Neural progenitor cell (in vitro differentiated cells): ENCODE measurements at regions not wholly inside any gene's neighbourhood (a gene's known extent, or its start where the extent isn't known, plus 50 kb on each side); places are given as distances from the start of the nearest gene placed in this dataset.

ENCODE experiments used
- CTCF ChIP-seq: fragments of 200-600 bp; sonication (generic); IDR thresholded peaks from 2 replicates; pipeline ENCODE4 v1.5.1; 2017; ENCODE audit warnings: antibody characterized with exemption, mild to moderate bottlenecking
- EZH2 ChIP-seq: fragments of 200-600 bp; sonication (generic); IDR thresholded peaks from 2 replicates; pipeline ENCODE4 v1.6.1; 2017; ENCODE audit warnings: antibody characterized with exemption, mild to moderate bottlenecking, moderate library complexity
- EZH2phosphoT487 ChIP-seq: fragments of 200-600 bp; sonication (generic); IDR thresholded peaks from 2 replicates; pipeline ENCODE4 v1.6.1; 2017; ENCODE audit warnings: antibody characterized with exemption

- TF ChIP-seq CTCF (no peak), EZH2phosphoT487 (no peak), EZH2 (no peak)
These were observed 51.0 kb upstream of the MSMB start for GRCh38 chr10:46096909-46097575.
